Adipocyte (in vitro differentiated cells): ENCODE measurements at regions not wholly inside any gene's neighbourhood (a gene's known extent, or its start where the extent isn't known, plus 50 kb on each side); places are given as distances from the start of the nearest gene placed in this dataset.

Experiments used
- DNase-seq: peaks from one replicate; pipeline ENCODE4 v3.0.0-alpha.2; 2015; ENCODE audit warnings: low read depth
- H3K27me3 ChIP-seq: replicated peaks from 2 replicates; pipeline ENCODE4 v1.7.0; 2013; ENCODE audit warnings: mild to moderate bottlenecking, low read length, moderate library complexity; ENCODE audit not compliant: control insufficient read depth, insufficient read depth
- H3K36me3 ChIP-seq: 2 replicates; pipeline ENCODE4 v1.7.0; 2013; ENCODE audit warnings: low read length, mild to moderate bottlenecking, moderate library complexity; ENCODE audit not compliant: control insufficient read depth, insufficient read depth, severe bottlenecking
- H3K4me1 ChIP-seq: 2 replicates; pipeline ENCODE4 v1.7.0; 2013; ENCODE audit warnings: mild to moderate bottlenecking, low read length, moderate library complexity; ENCODE audit not compliant: control insufficient read depth, insufficient read depth
- H3K4me3 ChIP-seq: 2 replicates; pipeline ENCODE4 v1.7.0; 2013; ENCODE audit warnings: mild to moderate bottlenecking, low read length, moderate library complexity
- H3K9ac ChIP-seq: 2 replicates; pipeline ENCODE4 v1.7.0; 2013; ENCODE audit warnings: mild to moderate bottlenecking, low read length, moderate library complexity
- H3K9me3 ChIP-seq: 2 replicates; pipeline ENCODE4 v1.7.0; 2013; ENCODE audit warnings: mild to moderate bottlenecking, low read length, moderate library complexity; ENCODE audit not compliant: control insufficient read depth

- no peaks in the 10 kb centered on the region for H3K4me1 ChIP-seq
- H3K9me3 ChIP-seq = peaks cover 10% of the 10 kb centered on the region
- no peaks in the 10 kb centered on the region for H3K36me3 ChIP-seq
- no peak for DNase-seq
- H3K9ac ChIP-seq = no peak overlapping the region
- no peak overlapping the region for H3K4me3 ChIP-seq
- H3K27me3 ChIP-seq = peaks cover 3% of the 10 kb centered on the region
Measured at GRCh38 chr13:100725472-100725871, 50.9 kb upstream of the TMTC4 start.

GRCh38 chr13:100724568-100724967 lies 50.0 kb upstream of the TMTC4 start:
- peaks cover 7% of the 10 kb centered on the region for H3K27me3 ChIP-seq
- H3K9ac ChIP-seq = no peak overlapping the region
- H3K4me3 ChIP-seq = no peak overlapping the region
- H3K9me3 ChIP-seq = peaks cover 10% of the 10 kb centered on the region
- no peaks in the 10 kb centered on the region for H3K36me3 ChIP-seq
- DNase-seq = no peak
- H3K4me1 ChIP-seq = no peaks in the 10 kb centered on the region
